HG02884 (cell line): ENCODE measurements at regions not wholly inside any gene's neighbourhood (a gene's known extent, or its start where the extent isn't known, plus 50 kb on each side); places are given as distances from the start of the nearest gene placed in this dataset.
"Not testable (repeated sequence)": the region's sequence is repeated elsewhere in the genome, so short reads cannot be mapped to it uniquely, and the experiment has no call there.

ENCODE experiments used
- ATAC-seq: cut with Tn5 transposase; IDR thresholded peaks from one replicate; pipeline ENCODE4 v1.9.1; 2021; ENCODE audit warnings: mild to moderate bottlenecking, moderate library complexity; ENCODE audit not compliant: unreplicated experiment

- ATAC-seq, result no peak
These were observed 269.5 kb downstream of the ALDH8A1 start for GRCh38 chr6:134680433-134680832.

GRCh38 chr6:134680021-134680420 lies 269.9 kb downstream of the ALDH8A1 start:
- ATAC-seq, result no peak

- ATAC-seq, result no peak
These were observed 271.4 kb downstream of the ALDH8A1 start for GRCh38 chr6:134678436-134678889.

- ATAC-seq, result no peak
These were observed 273.3 kb downstream of the ALDH8A1 start for GRCh38 chr6:134676307-134677281.

DNA sequence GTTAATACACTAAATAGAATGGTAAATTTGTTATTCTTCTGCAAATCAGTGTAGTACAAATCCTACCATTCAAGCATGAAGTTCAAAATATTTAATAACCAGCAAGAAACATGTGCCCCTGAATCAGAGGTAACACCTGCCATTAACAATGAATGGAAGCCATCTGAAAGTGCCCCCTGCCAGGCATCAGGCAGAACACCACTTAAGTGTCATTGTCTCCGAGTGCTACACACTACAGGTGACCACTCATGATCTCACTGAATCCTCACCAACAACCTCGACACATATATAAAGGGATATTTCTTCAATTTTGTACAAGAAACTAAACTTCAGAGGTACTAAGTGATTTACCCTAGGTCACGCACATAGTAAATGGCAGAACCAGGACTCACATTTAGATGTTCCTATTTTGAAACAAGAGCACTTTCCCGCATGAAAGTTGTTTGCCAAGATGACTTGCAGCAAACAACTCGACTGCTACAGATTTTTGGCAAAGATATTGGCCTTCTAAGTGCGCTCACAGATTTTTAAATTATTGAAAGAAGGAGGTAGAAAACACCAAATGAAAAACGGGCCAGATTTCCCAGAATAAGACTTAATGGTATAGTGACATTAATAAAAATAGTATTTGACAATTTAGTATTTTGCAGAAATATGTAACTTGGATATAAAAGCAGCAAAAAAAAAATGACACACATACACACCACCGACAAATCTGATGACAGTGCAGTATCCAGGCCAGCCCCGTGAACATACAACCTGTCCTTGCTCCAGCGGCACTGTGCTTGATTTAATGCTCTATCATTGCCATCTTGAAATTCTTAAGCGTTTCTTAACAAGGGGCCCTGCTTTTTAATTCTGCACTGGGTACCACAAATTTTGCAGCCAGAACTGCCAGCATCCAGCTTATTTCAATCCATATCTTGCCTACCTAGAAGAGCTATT lies 274.5 kb downstream of the ALDH8A1 start:
- ATAC-seq, result no peak

DNA sequence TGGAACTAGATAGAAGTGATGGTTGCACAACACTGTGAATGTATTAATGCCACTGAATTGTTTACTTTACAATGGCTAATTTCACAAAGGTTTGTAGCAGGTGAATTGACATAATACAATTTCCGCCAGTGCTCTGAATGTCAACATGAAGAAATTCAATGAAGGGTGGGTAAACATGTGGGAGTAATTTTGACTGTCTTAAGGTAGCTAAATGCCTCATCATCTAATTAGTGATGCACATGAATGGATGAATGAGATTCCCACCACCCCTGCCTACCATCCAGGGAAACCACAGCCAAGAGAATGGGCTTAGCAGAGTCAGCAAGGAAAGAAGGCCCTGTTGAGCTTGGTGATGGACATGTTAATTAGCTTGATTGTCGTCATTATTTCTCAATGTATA lies 275.3 kb downstream of the ALDH8A1 start:
- ATAC-seq, result no peak

DNA sequence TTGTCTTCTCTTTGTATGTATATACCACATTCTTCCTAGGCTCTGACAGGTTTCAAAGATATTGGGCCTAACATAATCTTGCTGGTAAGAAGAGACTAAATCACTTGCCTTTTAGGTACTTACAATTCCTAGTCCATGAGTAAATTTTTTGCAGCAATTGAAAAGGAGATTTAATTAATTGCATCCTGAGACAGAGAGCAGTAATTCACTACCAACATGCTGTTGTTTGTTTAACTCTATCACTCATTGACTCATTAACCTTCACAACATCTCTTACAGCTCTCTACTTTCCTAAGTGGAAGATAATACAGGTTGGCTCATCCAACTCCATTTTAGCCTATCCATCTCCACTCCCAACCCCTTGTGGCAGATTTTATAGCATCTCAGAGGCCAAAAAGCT lies 280.4 kb downstream of the ALDH8A1 start:
- no peak for ATAC-seq

DNA sequence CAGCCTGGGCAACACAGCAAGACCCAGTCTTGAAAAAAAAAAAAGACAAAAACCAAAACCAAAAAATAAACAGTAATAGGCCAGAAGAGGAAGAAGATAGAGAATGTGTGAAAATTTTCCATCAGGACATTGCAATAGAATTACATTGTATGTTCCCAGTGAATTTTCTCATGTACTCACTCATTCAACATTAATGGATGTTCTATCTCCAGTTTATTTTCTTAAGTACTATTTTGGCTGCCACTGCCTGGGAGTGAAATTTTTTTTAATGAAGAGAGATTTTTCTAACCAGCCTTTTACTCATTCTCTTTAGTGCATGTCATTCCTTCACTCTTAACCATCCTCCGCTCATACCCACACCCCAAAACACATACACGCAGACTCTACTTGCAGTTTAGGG lies 282.8 kb downstream of the ALDH8A1 start:
- no peak for ATAC-seq

DNA sequence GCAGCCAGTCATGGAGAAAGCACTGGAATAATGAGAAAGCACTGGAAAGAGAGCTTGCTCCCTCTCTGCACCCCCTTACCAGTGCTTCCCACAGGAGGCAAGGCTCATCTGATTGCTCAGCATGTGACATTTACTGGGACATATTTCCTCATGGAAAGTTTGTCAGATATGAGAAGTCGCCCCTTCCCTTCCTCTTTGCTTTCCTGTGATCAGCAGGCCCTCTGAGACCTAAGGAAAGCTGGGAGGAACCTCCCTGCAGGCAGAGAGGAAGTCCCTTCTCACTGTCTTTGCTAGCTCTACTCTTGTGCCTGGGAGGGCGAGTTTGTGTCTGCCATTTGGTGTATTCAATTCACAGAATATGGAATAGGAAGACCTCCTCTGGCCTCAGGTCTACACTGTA lies 283.8 kb downstream of the ALDH8A1 start:
- no peak for ATAC-seq

DNA sequence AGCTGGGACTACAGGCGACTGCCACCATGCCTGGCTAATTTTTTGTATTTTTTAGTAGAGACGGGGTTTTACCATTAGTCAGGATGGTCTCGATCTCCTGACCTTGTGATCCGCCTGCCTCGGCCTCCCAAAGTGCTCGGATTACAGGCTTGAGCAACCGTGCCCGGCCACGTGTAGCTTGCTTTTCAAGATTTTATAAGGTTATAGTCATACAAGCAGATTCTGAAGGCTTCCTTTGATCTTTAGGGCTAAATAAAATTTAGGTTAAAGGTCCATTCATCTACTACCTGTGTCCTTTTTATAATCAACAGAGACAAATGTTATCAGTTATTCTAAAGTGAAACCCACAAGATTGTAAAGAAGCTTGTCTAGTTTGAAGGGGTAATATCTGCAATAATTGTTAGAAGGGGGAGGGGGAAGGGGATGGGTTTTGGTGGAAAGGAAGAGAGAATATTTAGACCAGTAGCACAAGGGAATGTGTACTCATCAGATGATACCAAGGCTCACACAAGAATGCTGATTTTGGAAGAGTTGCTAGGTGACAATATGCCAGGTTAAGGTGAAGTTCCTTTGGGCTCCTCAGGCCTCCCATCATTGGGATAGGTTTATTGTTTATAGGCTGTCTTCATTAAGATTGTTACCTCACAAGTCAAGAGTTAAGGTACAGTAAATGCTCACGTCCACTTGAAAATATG lies 284.7 kb downstream of the ALDH8A1 start:
- ATAC-seq, result no peak

- no peak for ATAC-seq
These were observed 285.9 kb downstream of the ALDH8A1 start for GRCh38 chr6:134663800-134664535.

GRCh38 chr6:134663356-134663755 lies 286.5 kb downstream of the ALDH8A1 start:
- no peak for ATAC-seq

DNA sequence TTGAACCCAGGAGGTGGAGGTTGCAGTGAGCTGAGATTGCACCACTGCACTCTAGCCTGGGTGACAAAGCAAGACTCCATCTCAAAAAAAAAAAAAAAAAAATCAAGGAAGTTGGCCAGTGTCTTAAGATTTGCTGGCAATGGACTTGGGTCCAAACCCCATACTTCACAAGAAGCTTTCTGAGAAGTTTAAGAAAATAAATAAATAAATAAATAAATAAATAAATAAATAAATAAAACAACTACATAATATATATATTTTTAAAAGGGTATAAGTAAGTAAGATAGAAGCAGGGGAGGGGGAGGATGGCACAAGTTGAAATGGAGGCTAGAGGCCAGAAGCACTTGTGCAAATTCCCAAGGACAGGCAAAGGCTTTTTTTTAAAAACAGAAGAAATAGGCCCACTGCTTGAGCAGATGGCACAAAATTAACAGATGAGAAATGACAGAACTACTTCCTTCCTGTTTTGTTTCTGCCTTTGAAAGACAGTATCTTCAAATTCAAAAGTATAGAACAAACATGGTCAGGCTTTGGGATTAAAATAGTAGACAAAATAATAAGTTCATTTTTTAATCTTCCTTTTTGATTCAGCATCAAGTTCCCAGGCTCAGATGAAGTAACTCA lies 287.7 kb downstream of the ALDH8A1 start:
- ATAC-seq, result no peak

DNA sequence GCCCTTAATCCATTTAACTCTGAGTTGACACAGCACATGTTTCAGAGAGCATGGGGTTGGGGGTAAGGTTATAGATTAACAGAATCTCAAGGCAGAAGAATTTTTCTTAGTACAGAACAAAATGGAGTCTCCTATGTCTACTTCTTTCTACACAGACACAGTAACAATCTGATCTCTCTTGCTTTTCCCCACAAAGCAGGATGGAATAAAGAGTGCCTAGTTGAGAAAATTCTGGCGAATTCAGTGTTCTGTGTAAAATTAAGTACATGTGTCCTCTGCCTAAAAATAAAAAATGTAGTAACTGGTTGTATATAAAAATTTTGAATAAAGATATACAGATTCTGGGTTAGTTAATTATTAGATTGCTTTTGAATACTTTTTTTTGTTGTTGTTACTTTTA lies 290.0 kb downstream of the ALDH8A1 start:
- not testable (repeated sequence) for ATAC-seq

- ATAC-seq, result no peak
These were observed 291.3 kb downstream of the ALDH8A1 start for GRCh38 chr6:134658596-134658995.

GRCh38 chr6:134657751-134658527 lies 292.0 kb downstream of the ALDH8A1 start:
- no peak for ATAC-seq

- no peak for ATAC-seq
These were observed 292.6 kb downstream of the ALDH8A1 start for GRCh38 chr6:134657343-134657742.

DNA sequence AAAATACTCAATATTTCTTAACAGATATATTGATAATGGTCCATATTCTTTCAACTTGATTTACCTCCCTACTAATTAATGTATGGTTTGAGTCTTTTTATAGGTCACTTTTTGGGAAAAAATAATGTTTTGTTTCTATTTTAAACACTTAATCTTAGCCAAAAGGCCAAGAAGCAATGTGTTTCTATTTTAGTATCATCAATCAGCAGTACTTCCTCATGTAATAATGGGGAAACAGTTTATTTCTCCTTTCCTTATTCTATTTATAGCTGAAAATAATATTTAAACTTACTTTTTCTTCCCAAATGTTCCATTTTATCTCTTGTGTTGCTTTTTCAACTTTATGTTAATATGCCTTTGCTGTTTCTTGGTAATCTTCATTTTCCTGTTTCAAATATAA lies 295.1 kb downstream of the ALDH8A1 start:
- no peak for ATAC-seq

DNA sequence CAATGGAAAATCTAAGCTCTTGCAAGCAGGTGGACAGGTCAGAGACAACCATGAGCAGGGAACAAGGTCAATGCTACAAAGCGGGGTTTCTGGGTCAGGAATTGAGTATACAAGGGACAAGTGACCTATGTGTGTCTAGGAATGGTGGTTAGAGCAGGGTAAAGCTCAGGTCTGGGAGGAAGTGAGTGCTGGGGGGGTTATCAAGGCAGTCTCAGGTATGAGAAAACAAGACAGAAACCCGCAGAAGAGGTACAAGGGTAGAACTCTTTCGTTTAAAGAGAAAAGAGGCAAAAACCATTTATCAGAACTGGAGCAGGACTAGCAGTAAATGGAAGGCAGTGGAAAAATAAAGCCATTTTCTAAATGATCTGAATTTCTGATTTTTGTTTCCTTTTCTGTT lies 298.4 kb downstream of the ALDH8A1 start:
- ATAC-seq, result no peak
